BLaER1 treated with 17β-estradiol and CSF1 and Interleukin-3, amounts not matched to agents 10 nM and 100 nM (cell line): ENCODE measurements at regions not wholly inside any gene's neighbourhood (a gene's known extent, or its start where the extent isn't known, plus 50 kb on each side); places are given as distances from the start of the nearest gene placed in this dataset.

ENCODE experiments used
- H3K27ac ChIP-seq, 11 experiments: shearing (Covaris generic); formaldehyde crosslinking; 2 replicates each; pipeline ENCODE4 v1.8.1; 2022
- H3K27me3 ChIP-seq, 11 experiments: shearing (Covaris generic); formaldehyde crosslinking; 2 replicates each; pipeline ENCODE4 v1.8.1; 2022
- H3K36me3 ChIP-seq, 11 experiments: shearing (Covaris generic); formaldehyde crosslinking; 2 replicates each; pipeline ENCODE4 v1.8.1; 2022
- H3K4me1 ChIP-seq, 10 experiments: shearing (Covaris generic); formaldehyde crosslinking; 2 replicates each; pipeline ENCODE4 v1.8.1; 2022
- H3K4me2 ChIP-seq, 11 experiments: shearing (Covaris generic); formaldehyde crosslinking; 2 replicates each; pipeline ENCODE4 v1.8.1; 2022
- H3K4me3 ChIP-seq, 10 experiments: shearing (Covaris generic); formaldehyde crosslinking; 2 replicates each; pipeline ENCODE4 v1.8.1; 2022
- H3K9ac ChIP-seq, 11 experiments: shearing (Covaris generic); formaldehyde crosslinking; 2 replicates each; pipeline ENCODE4 v1.8.1; 2022
- H3K9me3 ChIP-seq, 11 experiments: shearing (Covaris generic); formaldehyde crosslinking; replicated peaks in 1 of 11; 2 replicates each; pipeline ENCODE4 v1.8.1; 2022
- H4K20me1 ChIP-seq, 11 experiments: shearing (Covaris generic); formaldehyde crosslinking; 2 replicates each; pipeline ENCODE4 v1.8.1; 2022
- Cebpa-rat ChIP-seq, 11 experiments: shearing (Covaris generic); IDR thresholded peaks; 2 replicates each; pipeline ENCODE4 v1.8.1; 2022

GRCh38 chr13:89883893-89884448 lies 1463.5 kb upstream of the MIR17HG start:
- Histone ChIP-seq H4K20me1 (no peaks in the 10 kb centered on the region), H3K27me3 (no peaks in the 10 kb centered on the region), H3K9me3 (peaks cover 0 to 9% (median 7%) of the 10 kb centered on the region in 11 experiments; a peak in 14 of 22 replicates), H3K4me3 (no peak overlapping the region), H3K4me2 (no peak overlapping the region), H3K27ac (no peak overlapping the region), H3K9ac (no peak overlapping the region), H3K36me3 (no peaks in the 10 kb centered on the region), H3K4me1 (no peaks in the 10 kb centered on the region)
- no peak for TF ChIP-seq Cebpa-rat (IDR thresholded peaks at IDR 0.05)

DNA sequence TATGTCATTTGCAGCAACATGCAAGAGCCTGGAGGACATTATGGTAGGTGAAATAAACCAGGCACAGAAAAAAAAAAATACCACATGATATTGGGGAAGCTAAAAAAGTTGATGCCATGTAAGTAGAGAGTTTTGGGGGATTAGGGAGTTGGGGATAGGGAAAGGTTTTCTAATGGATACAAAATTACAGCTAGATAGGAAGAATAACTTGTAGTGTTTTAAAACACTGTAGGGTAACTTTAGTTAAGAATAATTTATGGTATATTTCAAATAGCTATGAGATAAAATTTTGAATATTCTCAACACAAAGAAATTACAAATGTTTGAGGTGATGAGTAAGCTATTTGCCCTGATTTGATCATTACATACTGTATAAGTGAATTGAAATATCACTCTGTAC lies 1456.7 kb upstream of the MIR17HG start:
- no peak overlapping the region for H3K4me3 ChIP-seq
- H3K27me3 ChIP-seq, result no peaks in the 10 kb centered on the region
- H3K36me3 ChIP-seq, result no peaks in the 10 kb centered on the region
- no peak overlapping the region for H3K27ac ChIP-seq
- no peaks in the 10 kb centered on the region for H3K9me3 ChIP-seq
- no peaks in the 10 kb centered on the region for H3K4me1 ChIP-seq
- no peak for TF ChIP-seq Cebpa-rat (IDR thresholded peaks at IDR 0.05)
- H3K9ac ChIP-seq, result no peak overlapping the region
- H4K20me1 ChIP-seq, result no peaks in the 10 kb centered on the region
- no peak overlapping the region for H3K4me2 ChIP-seq

- Histone ChIP-seq H3K9me3 (no peaks in the 10 kb centered on the region), H4K20me1 (no peaks in the 10 kb centered on the region), H3K4me2 (no peak overlapping the region), H3K9ac (no peak overlapping the region), H3K27me3 (no peaks in the 10 kb centered on the region), H3K27ac (no peak overlapping the region), H3K36me3 (no peaks in the 10 kb centered on the region), H3K4me3 (no peak overlapping the region), H3K4me1 (no peaks in the 10 kb centered on the region)
- no peak for TF ChIP-seq Cebpa-rat (IDR thresholded peaks at IDR 0.05)
Observed at GRCh38 chr13:89891416-89891815, 1456.1 kb upstream of the MIR17HG start.

GRCh38 chr13:89897681-89898080 lies 1449.8 kb upstream of the MIR17HG start:
- Histone ChIP-seq H3K9me3 (no peaks in the 10 kb centered on the region), H3K4me2 (no peak overlapping the region), H3K4me3 (no peak overlapping the region), H3K36me3 (no peaks in the 10 kb centered on the region), H3K27ac (no peak overlapping the region), H3K4me1 (no peaks in the 10 kb centered on the region), H3K9ac (no peak overlapping the region), H4K20me1 (no peaks in the 10 kb centered on the region), H3K27me3 (no peaks in the 10 kb centered on the region)
- TF ChIP-seq Cebpa-rat (IDR thresholded peaks at IDR 0.05), result no peak

- H4K20me1 ChIP-seq, result no peaks in the 10 kb centered on the region
- no peak overlapping the region for H3K27ac ChIP-seq
- no peaks in the 10 kb centered on the region for H3K4me1 ChIP-seq
- H3K36me3 ChIP-seq, result no peaks in the 10 kb centered on the region
- no peaks in the 10 kb centered on the region for H3K27me3 ChIP-seq
- no peak overlapping the region for H3K4me3 ChIP-seq
- H3K9ac ChIP-seq, result no peak overlapping the region
- H3K4me2 ChIP-seq, result no peak overlapping the region
- no peaks in the 10 kb centered on the region for H3K9me3 ChIP-seq
- no peak for TF ChIP-seq Cebpa-rat (IDR thresholded peaks at IDR 0.05)
Observed at GRCh38 chr13:89899302-89900103, 1448.0 kb upstream of the MIR17HG start.

- Histone ChIP-seq H3K4me1 (no peaks in the 10 kb centered on the region), H3K9me3 (no peaks in the 10 kb centered on the region), H3K27me3 (no peaks in the 10 kb centered on the region), H3K36me3 (no peaks in the 10 kb centered on the region), H3K9ac (no peak overlapping the region), H3K4me3 (no peak overlapping the region), H3K4me2 (no peak overlapping the region), H3K27ac (no peak overlapping the region), H4K20me1 (no peaks in the 10 kb centered on the region)
- TF ChIP-seq Cebpa-rat (IDR thresholded peaks at IDR 0.05), result no peak
Observed at GRCh38 chr13:89900104-89900765, 1447.3 kb upstream of the MIR17HG start.

GRCh38 chr13:89902223-89902622 lies 1445.3 kb upstream of the MIR17HG start:
- Histone ChIP-seq H3K4me2 (no peak overlapping the region), H3K27ac (no peak overlapping the region), H4K20me1 (no peaks in the 10 kb centered on the region), H3K4me3 (no peak overlapping the region), H3K9me3 (no peaks in the 10 kb centered on the region), H3K9ac (no peak overlapping the region), H3K36me3 (no peaks in the 10 kb centered on the region), H3K4me1 (no peaks in the 10 kb centered on the region), H3K27me3 (no peaks in the 10 kb centered on the region)
- TF ChIP-seq Cebpa-rat (IDR thresholded peaks at IDR 0.05), result no peak

DNA sequence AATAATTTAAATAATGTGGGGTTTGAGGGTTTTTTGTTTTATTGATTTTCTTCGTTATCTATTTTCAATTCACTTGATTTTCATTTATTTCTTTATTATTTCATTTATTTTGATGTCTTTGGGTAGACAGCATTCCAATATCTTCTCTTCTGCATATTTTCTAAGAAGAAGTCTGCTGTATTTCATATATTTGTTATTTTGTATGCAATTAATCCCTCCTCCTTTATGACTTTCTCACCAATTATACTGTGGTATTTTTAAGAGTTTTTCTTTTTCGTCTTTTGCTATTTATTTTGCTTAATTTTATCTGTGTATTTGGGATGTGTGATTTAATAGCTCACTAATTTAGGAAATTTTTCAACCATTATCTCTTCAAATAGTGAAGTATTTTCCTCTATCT lies 1444.4 kb upstream of the MIR17HG start:
- H3K9ac ChIP-seq, result no peak overlapping the region
- no peak for TF ChIP-seq Cebpa-rat (IDR thresholded peaks at IDR 0.05)
- H3K36me3 ChIP-seq, result no peaks in the 10 kb centered on the region
- no peaks in the 10 kb centered on the region for H4K20me1 ChIP-seq
- no peak overlapping the region for H3K4me3 ChIP-seq
- H3K9me3 ChIP-seq, result no peaks in the 10 kb centered on the region
- no peaks in the 10 kb centered on the region for H3K27me3 ChIP-seq
- H3K4me2 ChIP-seq, result no peak overlapping the region
- H3K27ac ChIP-seq, result no peak overlapping the region
- H3K4me1 ChIP-seq, result no peaks in the 10 kb centered on the region

GRCh38 chr13:89910166-89910565 lies 1437.3 kb upstream of the MIR17HG start:
- TF ChIP-seq Cebpa-rat (IDR thresholded peaks at IDR 0.05), result no peak
- Histone ChIP-seq H3K36me3 (no peaks in the 10 kb centered on the region), H3K27me3 (no peaks in the 10 kb centered on the region), H3K9ac (no peak overlapping the region), H4K20me1 (no peaks in the 10 kb centered on the region), H3K27ac (no peak overlapping the region), H3K4me3 (no peak overlapping the region), H3K4me1 (no peaks in the 10 kb centered on the region), H3K9me3 (no peaks in the 10 kb centered on the region), H3K4me2 (no peak overlapping the region)

DNA sequence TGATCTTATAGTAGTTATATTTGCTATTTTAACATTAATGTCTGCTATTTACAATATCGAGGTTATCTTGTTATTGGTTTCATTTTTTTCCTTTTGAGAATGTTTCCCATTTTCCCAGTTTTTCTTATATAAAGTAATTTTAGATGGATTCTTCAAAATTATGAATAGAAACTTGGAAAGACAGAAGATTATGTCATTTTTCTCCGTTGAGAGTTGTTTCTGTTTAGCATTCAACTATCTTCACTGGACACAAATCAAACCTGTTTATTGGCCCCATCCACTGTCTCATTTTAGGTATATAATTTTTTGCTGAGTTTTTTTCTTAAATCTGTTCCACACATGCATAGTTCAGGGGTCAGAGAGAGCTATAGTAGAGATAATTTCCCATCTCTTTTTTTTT lies 1430.9 kb upstream of the MIR17HG start:
- no peaks in the 10 kb centered on the region for H4K20me1 ChIP-seq
- H3K9ac ChIP-seq, result no peak overlapping the region
- H3K4me2 ChIP-seq, result no peak overlapping the region
- H3K9me3 ChIP-seq, result no peaks in the 10 kb centered on the region
- H3K4me3 ChIP-seq, result no peak overlapping the region
- H3K27ac ChIP-seq, result no peak overlapping the region
- H3K27me3 ChIP-seq, result no peaks in the 10 kb centered on the region
- H3K36me3 ChIP-seq, result no peaks in the 10 kb centered on the region
- peaks cover 0 to 19% (median 4%) of the 10 kb centered on the region in 10 experiments; a peak in 8 of 20 replicates for H3K4me1 ChIP-seq
- TF ChIP-seq Cebpa-rat (IDR thresholded peaks at IDR 0.05), result no peak
